Smooth muscle cell (in vitro differentiated cells): ENCODE measurements at regions not wholly inside any gene's neighbourhood (a gene's known extent, or its start where the extent isn't known, plus 50 kb on each side); places are given as distances from the start of the nearest gene placed in this dataset.

Experiments
- DNase-seq: peaks from one replicate; lab custom pipeline; 2025; ENCODE audit not compliant: unreplicated experiment; lab: John Stamatoyannopoulos, UW
- H2AFZ ChIP-seq: fragments of 200-600 bp; sonication (generic); 2 replicates; pipeline ENCODE4 v1.6.0; 2016; ENCODE audit warnings: antibody characterized with exemption, low read depth, mild to moderate bottlenecking
- H3F3A ChIP-seq: fragments of 200-600 bp; sonication (generic); 2 replicates; pipeline ENCODE4 v1.6.0; 2017; ENCODE audit warnings: antibody characterized with exemption, low read depth
- H3K27ac ChIP-seq: fragments of 200-600 bp; sonication (generic); 2 replicates; pipeline ENCODE4 v1.5.1; 2016; ENCODE audit warnings: low read depth, mild to moderate bottlenecking
- H3K27me3 ChIP-seq: fragments of 200-600 bp; sonication (generic); 2 replicates; pipeline ENCODE4 v1.6.1; 2016; ENCODE audit warnings: low read depth, mild to moderate bottlenecking
- H3K36me3 ChIP-seq: fragments of 200-600 bp; sonication (generic); 2 replicates; pipeline ENCODE4 v1.5.1; 2016; ENCODE audit warnings: low read depth
- H3K4me1 ChIP-seq: fragments of 200-600 bp; sonication (generic); 2 replicates; pipeline ENCODE4 v1.5.1; 2016; ENCODE audit warnings: low read depth
- H3K4me2 ChIP-seq: fragments of 200-600 bp; sonication (generic); 2 replicates; pipeline ENCODE4 v1.6.0; 2016; ENCODE audit warnings: mild to moderate bottlenecking
- H3K4me3 ChIP-seq: fragments of 200-600 bp; sonication (generic); 2 replicates; pipeline ENCODE4 v1.5.1; 2016; ENCODE audit warnings: mild to moderate bottlenecking
- H3K79me2 ChIP-seq: fragments of 200-600 bp; sonication (generic); 2 replicates; pipeline ENCODE4 v1.6.0; 2016; ENCODE audit warnings: low read depth, mild to moderate bottlenecking
- H3K9ac ChIP-seq: fragments of 200-600 bp; sonication (generic); 2 replicates; pipeline ENCODE4 v1.6.0; 2016; ENCODE audit warnings: low read depth
- H3K9me3 ChIP-seq: fragments of 200-600 bp; sonication (generic); replicated peaks from 2 replicates; pipeline ENCODE4 v1.5.1; 2016; ENCODE audit warnings: low read depth
- H4K20me1 ChIP-seq: fragments of 200-600 bp; sonication (generic); 2 replicates; pipeline ENCODE4 v1.6.0; 2016; ENCODE audit warnings: low read depth
- WGBS: methylation state at CpG from one replicate; pipeline ENCODE4 v1.1.7; 2016; ENCODE audit warnings: low lambda C conversion rate; 5-methylcytosine and 5-hydroxymethylcytosine counted together
- TF ChIP-seq, protein P1 (sequence below): fragments of 200-600 bp; sonication (generic); IDR thresholded peaks from 2 replicates; pipeline ENCODE4 v1.5.1; 2017; ENCODE audit warnings: borderline replicate concordance, mild to moderate bottlenecking, antibody characterized with exemption; ENCODE audit not compliant: insufficient read depth, poor library complexity, severe bottlenecking

DNA sequence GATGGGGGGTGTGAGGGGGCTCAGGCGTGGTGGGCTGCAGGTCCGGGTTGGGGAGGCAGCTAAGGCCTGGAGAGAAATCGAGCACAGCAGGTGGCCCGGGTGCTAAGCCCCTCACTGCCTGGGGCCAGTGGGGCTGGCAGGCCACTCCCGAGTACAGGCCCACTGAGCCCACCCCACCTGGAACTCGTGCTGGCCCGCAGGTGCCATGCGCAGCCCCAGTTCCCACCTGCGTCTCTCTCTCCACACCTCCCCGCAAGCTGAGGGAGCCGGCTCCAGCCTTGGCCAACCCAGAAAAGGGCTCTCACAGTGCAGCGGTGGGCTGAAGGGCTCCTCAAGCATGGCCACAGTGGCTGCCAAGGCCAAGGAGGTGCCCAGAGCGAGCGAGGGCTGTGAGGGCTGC, 1047.1 kb upstream of the ADGRL4 start:
- Histone ChIP-seq H3K4me1 (no peaks in the 10 kb centered on the region), H3K27ac (peak overlapping the region; percentile 64), H2AFZ (no peak overlapping the region), H3K4me3 (no peak overlapping the region), H3K27me3 (no peaks in the 10 kb centered on the region), H3K36me3 (no peaks in the 10 kb centered on the region), H3K9me3 (no peaks in the 10 kb centered on the region), H3K79me2 (no peaks in the 10 kb centered on the region), H3F3A (no peaks in the 10 kb centered on the region), H3K9ac (no peak overlapping the region), H4K20me1 (no peaks in the 10 kb centered on the region), H3K4me2 (no peak overlapping the region)
- TF ChIP-seq, protein P1, sequence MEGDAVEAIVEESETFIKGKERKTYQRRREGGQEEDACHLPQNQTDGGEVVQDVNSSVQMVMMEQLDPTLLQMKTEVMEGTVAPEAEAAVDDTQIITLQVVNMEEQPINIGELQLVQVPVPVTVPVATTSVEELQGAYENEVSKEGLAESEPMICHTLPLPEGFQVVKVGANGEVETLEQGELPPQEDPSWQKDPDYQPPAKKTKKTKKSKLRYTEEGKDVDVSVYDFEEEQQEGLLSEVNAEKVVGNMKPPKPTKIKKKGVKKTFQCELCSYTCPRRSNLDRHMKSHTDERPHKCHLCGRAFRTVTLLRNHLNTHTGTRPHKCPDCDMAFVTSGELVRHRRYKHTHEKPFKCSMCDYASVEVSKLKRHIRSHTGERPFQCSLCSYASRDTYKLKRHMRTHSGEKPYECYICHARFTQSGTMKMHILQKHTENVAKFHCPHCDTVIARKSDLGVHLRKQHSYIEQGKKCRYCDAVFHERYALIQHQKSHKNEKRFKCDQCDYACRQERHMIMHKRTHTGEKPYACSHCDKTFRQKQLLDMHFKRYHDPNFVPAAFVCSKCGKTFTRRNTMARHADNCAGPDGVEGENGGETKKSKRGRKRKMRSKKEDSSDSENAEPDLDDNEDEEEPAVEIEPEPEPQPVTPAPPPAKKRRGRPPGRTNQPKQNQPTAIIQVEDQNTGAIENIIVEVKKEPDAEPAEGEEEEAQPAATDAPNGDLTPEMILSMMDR: no peak
- no peak for DNase-seq
- WGBS: 97% methylated on average over 10 of the region's 14 CpGs

DNA sequence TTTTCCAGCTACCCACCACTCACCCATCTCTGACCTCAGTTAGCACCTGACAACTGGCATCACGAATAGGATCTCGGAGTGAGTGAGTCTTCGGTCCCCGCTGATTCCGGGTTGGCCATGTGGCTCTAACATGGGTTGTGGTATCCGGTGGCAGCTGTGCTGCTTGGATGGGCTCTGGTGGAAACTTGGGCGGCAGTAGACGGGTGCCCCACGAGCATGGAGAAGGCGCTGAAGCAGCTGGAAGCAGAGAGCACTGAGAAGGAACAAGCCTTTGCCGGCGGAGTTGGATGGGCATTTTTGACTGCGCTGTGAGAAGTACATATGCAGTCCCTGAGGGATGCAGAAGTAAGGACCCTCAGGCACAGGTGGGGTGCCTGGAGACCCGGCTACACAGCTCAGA, 1044.0 kb upstream of the ADGRL4 start:
- Histone ChIP-seq H3K27ac (no peak overlapping the region), H3K9ac (no peak overlapping the region), H3K9me3 (no peaks in the 10 kb centered on the region), H3K4me1 (no peaks in the 10 kb centered on the region), H4K20me1 (no peaks in the 10 kb centered on the region), H3K4me3 (no peak overlapping the region), H3K79me2 (no peaks in the 10 kb centered on the region), H3K27me3 (no peaks in the 10 kb centered on the region), H3F3A (no peaks in the 10 kb centered on the region), H3K36me3 (no peaks in the 10 kb centered on the region), H3K4me2 (no peak overlapping the region), H2AFZ (no peak overlapping the region)
- 97% methylated on average over 14 of the region's 14 CpGs for WGBS
- TF ChIP-seq, protein P1: no peak
- no peak for DNase-seq

DNA sequence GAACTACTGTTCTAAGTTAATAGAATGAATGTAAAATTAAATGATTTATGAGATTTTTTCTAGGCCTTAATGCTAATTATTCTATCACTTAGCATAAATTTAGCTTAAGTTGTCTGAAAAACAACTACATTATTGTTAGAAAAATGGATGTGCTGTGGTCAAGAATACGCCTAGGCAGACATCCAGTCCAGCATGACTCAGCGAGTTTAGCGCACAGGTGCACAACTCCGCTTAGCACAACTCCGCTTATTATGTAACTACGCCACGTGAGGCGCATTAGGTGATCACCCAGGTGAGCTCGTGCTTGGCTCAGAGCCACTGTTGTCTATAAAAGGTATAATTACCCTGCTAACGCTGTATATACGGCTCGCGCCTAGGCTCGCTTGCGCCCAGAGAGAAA, 1043.6 kb upstream of the ADGRL4 start:
- DNase-seq: no peak
- 97% methylated on average over 15 of the region's 15 CpGs for WGBS
- TF ChIP-seq, protein P1: no peak
- no peaks in the 10 kb centered on the region for H3K9me3 ChIP-seq
- no peaks in the 10 kb centered on the region for H3F3A ChIP-seq
- no peaks in the 10 kb centered on the region for H3K27me3 ChIP-seq
- no peak overlapping the region for H3K27ac ChIP-seq
- no peaks in the 10 kb centered on the region for H4K20me1 ChIP-seq
- H2AFZ ChIP-seq: no peak overlapping the region
- H3K4me3 ChIP-seq: no peak overlapping the region
- no peaks in the 10 kb centered on the region for H3K4me1 ChIP-seq
- no peaks in the 10 kb centered on the region for H3K79me2 ChIP-seq
- no peak overlapping the region for H3K9ac ChIP-seq
- no peak overlapping the region for H3K4me2 ChIP-seq
- no peaks in the 10 kb centered on the region for H3K36me3 ChIP-seq

DNA sequence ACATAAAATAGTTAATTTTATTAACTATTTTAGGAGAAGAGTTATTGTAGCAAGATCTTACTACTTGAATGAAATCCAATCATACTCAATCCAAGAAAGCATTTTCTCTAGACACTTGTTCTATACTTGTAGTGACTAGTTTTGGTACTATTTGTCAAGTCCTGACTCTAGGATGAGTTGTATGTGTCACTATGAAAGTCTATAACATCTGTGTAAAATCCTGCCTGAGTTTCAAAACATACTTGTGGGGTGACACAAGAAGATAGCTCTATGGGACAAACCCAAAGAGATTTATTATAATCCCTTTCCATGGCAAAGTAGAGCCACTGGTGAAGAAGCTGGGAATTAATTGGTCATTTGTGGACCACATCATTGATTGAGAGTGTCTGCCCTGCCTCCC, 1042.2 kb upstream of the ADGRL4 start:
- H2AFZ ChIP-seq: no peak overlapping the region
- H3K27me3 ChIP-seq: no peaks in the 10 kb centered on the region
- no peaks in the 10 kb centered on the region for H3K4me1 ChIP-seq
- no peaks in the 10 kb centered on the region for H3K9me3 ChIP-seq
- no peaks in the 10 kb centered on the region for H3K79me2 ChIP-seq
- TF ChIP-seq, protein P1: no peak
- H3K9ac ChIP-seq: no peak overlapping the region
- no peak for DNase-seq
- no peaks in the 10 kb centered on the region for H3F3A ChIP-seq
- no peak overlapping the region for H3K4me3 ChIP-seq
- H3K27ac ChIP-seq: peak overlapping the region; percentile 40
- H3K4me2 ChIP-seq: no peak overlapping the region
- no peaks in the 10 kb centered on the region for H4K20me1 ChIP-seq
- no peaks in the 10 kb centered on the region for H3K36me3 ChIP-seq
